PC-9 (cell line): ENCODE measurements at regions not wholly inside any gene's neighbourhood (a gene's known extent, or its start where the extent isn't known, plus 50 kb on each side); places are given as distances from the start of the nearest gene placed in this dataset.

Experiments used
- BruUV-seq: library from RNA; stranded (reverse); fragments of 400-500 nt; replicated peaks from 2 replicates; lab custom pipeline; 2021; lab: Mats Ljungman, UMichigan
- CTCF ChIA-PET: fragments of 300-600 bp; sonication (Branson Sonifier 250); formaldehyde crosslinking; loops from one replicate; lab custom pipeline; 2022; ENCODE audit warnings: antibody characterized with exemption; lab: Charles Lee
- POLR2A ChIA-PET: fragments of 300-600 bp; sonication (Branson Sonifier 250); formaldehyde crosslinking; loops from one replicate; lab custom pipeline; 2022; ENCODE audit warnings: antibody characterized with exemption; ENCODE audit not compliant: unreplicated experiment; lab: Charles Lee
- DNase-seq, 2 experiments: peaks; one replicate each; pipeline versions ENCODE4 v3.0.0 to v3.0.0-alpha.2; 2015 to 2022; ENCODE audit warnings: mixed read lengths in 1 of 2
- H2AFZ ChIP-seq: fragments of 200-600 bp; sonication (generic); 2 replicates; pipeline ENCODE4 v1.8.1; 2017; ENCODE audit warnings: antibody characterized with exemption
- H3F3A ChIP-seq: fragments of 200-600 bp; sonication (generic); 2 replicates; pipeline ENCODE4 v1.8.1; 2017; ENCODE audit warnings: antibody characterized with exemption, mild to moderate bottlenecking, low read depth; ENCODE audit not compliant: insufficient read depth
- H3K27ac ChIP-seq: fragments of 200-600 bp; sonication (generic); 2 replicates; pipeline ENCODE4 v1.6.1; 2016; ENCODE audit warnings: mixed run types
- H3K27me3 ChIP-seq: fragments of 200-600 bp; sonication (generic); 2 replicates; pipeline ENCODE4 v1.6.1; 2016; ENCODE audit warnings: low read depth, mixed run types; ENCODE audit not compliant: insufficient read depth
- H3K36me3 ChIP-seq: fragments of 200-600 bp; sonication (generic); 2 replicates; pipeline ENCODE4 v1.6.1; 2016; ENCODE audit warnings: low read depth, mixed run types
- H3K4me1 ChIP-seq: fragments of 200-600 bp; sonication (generic); replicated peaks from 2 replicates; pipeline ENCODE4 v1.6.1; 2016; ENCODE audit warnings: mixed run types; ENCODE audit not compliant: insufficient read depth
- H3K4me2 ChIP-seq: fragments of 200-600 bp; sonication (generic); 2 replicates; pipeline ENCODE4 v1.6.1; 2017; ENCODE audit warnings: mixed run types
- H3K4me3 ChIP-seq: fragments of 200-600 bp; sonication (generic); 2 replicates; pipeline ENCODE4 v1.6.1; 2016; ENCODE audit warnings: mixed run types
- H3K79me2 ChIP-seq: fragments of 200-600 bp; sonication (generic); 2 replicates; pipeline ENCODE4 v1.6.1; 2017; ENCODE audit warnings: low read depth, mixed run types
- H3K9me2 ChIP-seq: fragments of 200-600 bp; sonication (generic); 2 replicates; pipeline ENCODE4 v1.8.1; 2017; ENCODE audit warnings: mild to moderate bottlenecking; ENCODE audit not compliant: insufficient read depth
- H3K9me3 ChIP-seq: fragments of 200-600 bp; sonication (generic); 2 replicates; pipeline ENCODE4 v1.8.1; 2016; ENCODE audit warnings: low read depth; ENCODE audit not compliant: insufficient read depth
- H4K20me1 ChIP-seq: fragments of 200-600 bp; sonication (generic); 2 replicates; pipeline ENCODE4 v1.8.1; 2017; ENCODE audit not compliant: insufficient read depth
- EZH2 ChIP-seq: fragments of 200-600 bp; sonication (generic); IDR thresholded peaks from 2 replicates; pipeline ENCODE4 v1.8.0; 2017; ENCODE audit warnings: antibody characterized with exemption, low read depth
- intact Hi-C: fragments of 100-400 bp; cut with micrococcal nuclease; formaldehyde crosslinking; loops from one replicate; pipeline ENCODE4 v1.10.0; 2022; ENCODE audit not compliant: unreplicated experiment
- TF ChIP-seq, protein P1 (sequence below): fragments of 200-600 bp; sonication (generic); conservative IDR thresholded peaks from 2 replicates; pipeline ENCODE4 v1.6.1; 2017; ENCODE audit warnings: mixed run types, antibody characterized with exemption, mild to moderate bottlenecking, moderate library complexity

DNA sequence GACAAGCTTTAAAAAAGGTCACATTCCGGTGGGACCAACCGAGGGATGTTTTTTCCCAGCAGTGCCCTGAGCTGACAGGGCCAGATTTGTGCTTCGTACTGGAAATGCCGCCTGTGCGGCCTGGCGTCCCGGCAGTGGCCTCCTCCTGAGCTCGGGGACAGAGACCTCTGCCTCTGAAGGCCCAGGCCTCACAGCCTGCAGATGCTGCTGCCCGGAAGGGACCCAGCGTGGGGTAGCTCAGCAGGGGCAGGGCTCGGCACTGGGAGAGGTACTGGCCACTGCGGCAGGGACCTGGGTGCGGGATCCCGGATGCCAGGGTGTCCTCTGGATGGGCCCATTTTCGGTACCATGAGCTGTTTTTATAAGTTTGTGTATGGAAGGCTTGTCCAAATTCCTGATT, 52.4 kb upstream of the CFAP46 start:
- ChIA-PET CTCF (no interaction called here), POLR2A (no interaction called here)
- H3K4me2 ChIP-seq: no peak overlapping the region
- no TSS peak for BruUV-seq
- no peak for TF ChIP-seq EZH2
- TF ChIP-seq, protein P1, sequence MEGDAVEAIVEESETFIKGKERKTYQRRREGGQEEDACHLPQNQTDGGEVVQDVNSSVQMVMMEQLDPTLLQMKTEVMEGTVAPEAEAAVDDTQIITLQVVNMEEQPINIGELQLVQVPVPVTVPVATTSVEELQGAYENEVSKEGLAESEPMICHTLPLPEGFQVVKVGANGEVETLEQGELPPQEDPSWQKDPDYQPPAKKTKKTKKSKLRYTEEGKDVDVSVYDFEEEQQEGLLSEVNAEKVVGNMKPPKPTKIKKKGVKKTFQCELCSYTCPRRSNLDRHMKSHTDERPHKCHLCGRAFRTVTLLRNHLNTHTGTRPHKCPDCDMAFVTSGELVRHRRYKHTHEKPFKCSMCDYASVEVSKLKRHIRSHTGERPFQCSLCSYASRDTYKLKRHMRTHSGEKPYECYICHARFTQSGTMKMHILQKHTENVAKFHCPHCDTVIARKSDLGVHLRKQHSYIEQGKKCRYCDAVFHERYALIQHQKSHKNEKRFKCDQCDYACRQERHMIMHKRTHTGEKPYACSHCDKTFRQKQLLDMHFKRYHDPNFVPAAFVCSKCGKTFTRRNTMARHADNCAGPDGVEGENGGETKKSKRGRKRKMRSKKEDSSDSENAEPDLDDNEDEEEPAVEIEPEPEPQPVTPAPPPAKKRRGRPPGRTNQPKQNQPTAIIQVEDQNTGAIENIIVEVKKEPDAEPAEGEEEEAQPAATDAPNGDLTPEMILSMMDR: no peak
- no peak overlapping the region for H3K4me3 ChIP-seq
- peaks cover 86% of the 10 kb centered on the region for H3K27me3 ChIP-seq
- no peaks in the 10 kb centered on the region for H3K4me1 ChIP-seq
- no peaks in the 10 kb centered on the region for H4K20me1 ChIP-seq
- H2AFZ ChIP-seq: no peak overlapping the region
- DNase-seq: no peak
- intact Hi-C loops: no loop called here
- H3F3A ChIP-seq: no peaks in the 10 kb centered on the region
- H3K36me3 ChIP-seq: no peaks in the 10 kb centered on the region
- H3K79me2 ChIP-seq: no peaks in the 10 kb centered on the region
- H3K9me2 ChIP-seq: no peaks in the 10 kb centered on the region
- no peak overlapping the region for H3K27ac ChIP-seq
- H3K9me3 ChIP-seq: no peaks in the 10 kb centered on the region

DNA sequence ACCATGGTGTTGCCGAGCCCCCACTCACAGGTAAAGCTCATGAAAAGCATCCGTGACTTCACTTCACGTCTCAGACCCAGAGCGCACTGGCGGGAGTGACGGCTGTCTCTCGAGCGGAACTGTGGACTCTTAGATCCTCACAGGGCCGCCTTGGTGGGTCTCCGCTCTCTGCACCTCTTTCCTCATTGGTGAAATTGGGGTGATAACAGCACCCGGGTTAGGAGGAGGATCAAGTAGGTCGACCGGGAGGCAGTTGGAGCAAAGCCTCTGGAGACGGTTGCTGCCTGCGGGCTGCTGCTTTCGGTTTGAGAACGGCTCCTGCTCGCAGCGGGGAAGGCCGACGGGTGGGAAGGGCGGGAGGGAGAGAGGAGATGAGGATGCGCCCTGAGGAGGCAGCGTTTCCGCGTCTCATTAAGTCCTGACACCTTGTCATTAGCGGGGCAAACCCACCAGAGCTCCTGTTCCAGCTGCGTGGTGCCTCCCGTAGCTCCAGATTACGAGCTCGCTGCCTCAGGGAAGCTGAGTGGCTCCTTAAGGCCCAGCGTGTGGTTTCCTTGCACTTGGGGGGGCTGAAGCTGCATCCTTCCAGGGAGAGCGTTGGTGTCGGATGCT, 51.9 kb upstream of the CFAP46 start:
- Histone ChIP-seq H3K4me3 (no peak overlapping the region), H4K20me1 (no peaks in the 10 kb centered on the region), H3K27me3 (peaks cover 87% of the 10 kb centered on the region), H3F3A (no peaks in the 10 kb centered on the region), H3K9me3 (no peaks in the 10 kb centered on the region), H3K79me2 (no peaks in the 10 kb centered on the region), H3K4me2 (no peak overlapping the region), H3K36me3 (no peaks in the 10 kb centered on the region), H3K9me2 (no peaks in the 10 kb centered on the region), H3K27ac (no peak overlapping the region), H3K4me1 (no peaks in the 10 kb centered on the region), H2AFZ (no peak overlapping the region)
- intact Hi-C loops: no loop called here
- ChIA-PET CTCF (no interaction called here), POLR2A (no interaction called here)
- no TSS peak for BruUV-seq
- DNase-seq: no peak
- TF ChIP-seq EZH2: no peak
- TF ChIP-seq, protein P1: no peak

DNA sequence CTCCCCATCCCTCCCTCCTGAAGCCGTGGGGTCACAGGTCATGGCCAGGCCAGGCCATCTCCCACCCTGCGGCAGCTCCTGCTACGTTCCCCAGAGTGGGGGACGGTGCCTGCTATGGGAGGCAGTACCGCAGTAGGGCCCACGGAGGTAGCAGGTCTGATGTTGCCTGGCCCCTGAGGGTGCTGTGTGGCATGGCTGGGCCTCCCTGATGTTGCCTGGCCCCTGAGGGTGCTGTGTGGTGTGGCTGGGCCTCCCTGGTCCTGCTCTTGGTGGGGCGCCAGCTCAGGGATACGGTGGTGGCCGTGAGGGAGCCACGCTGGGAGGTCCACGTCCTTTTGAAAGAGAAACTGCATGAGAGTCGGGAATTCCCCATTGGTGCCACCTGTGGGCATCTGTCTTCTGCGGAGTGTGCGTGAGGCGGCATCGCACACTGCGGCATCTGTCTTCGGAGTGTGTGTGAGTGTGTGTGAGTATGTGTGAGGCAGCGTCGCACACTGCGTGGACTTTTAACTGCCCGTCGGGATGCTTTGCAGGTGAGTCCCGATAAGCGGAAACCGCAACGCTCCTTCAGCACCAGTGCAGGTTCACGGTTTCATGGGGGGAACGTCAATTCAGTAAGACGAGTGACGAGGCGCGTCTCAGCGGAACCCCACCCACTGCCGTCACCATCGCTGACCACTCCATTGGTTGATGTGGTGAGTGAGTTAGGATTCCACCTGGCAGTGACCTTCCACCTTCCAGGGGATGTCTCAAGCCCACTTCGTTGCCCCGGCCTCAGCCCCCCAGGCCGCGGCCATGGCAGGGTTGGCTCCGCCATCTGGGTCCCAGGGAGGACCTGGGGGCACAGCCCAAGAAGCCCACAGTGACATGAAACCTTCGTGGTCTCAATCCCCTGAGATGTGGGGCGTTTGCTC, 51.2 kb upstream of the CFAP46 start:
- CTCF ChIA-PET: no interaction called here
- Histone ChIP-seq H4K20me1 (no peaks in the 10 kb centered on the region), H3K36me3 (no peaks in the 10 kb centered on the region), H3K27me3 (peaks cover 83% of the 10 kb centered on the region), H3K9me2 (no peaks in the 10 kb centered on the region), H3K4me3 (no peak overlapping the region), H3K4me1 (no peaks in the 10 kb centered on the region), H3F3A (no peaks in the 10 kb centered on the region), H3K79me2 (no peaks in the 10 kb centered on the region), H3K9me3 (no peaks in the 10 kb centered on the region), H3K27ac (no peak overlapping the region), H2AFZ (no peak overlapping the region), H3K4me2 (no peak overlapping the region)
- no peak for DNase-seq
- TF ChIP-seq EZH2: no peak
- TF ChIP-seq, protein P1: no peak
- POLR2A ChIA-PET: no interaction called here
- BruUV-seq: no TSS peak
- intact Hi-C loops: no loop called here
